ENCODE measurements at regions not wholly inside any gene's neighbourhood (a gene's known extent, or its start where the extent isn't known, plus 50 kb on each side); places are given as distances from the start of the nearest gene placed in this dataset.

GRCh38 chr3:36603423-36603822 is 160.9 kb downstream of the DCLK3 start:
- CTCF ChIA-PET = interaction anchor here (0.7 kb wide), 1 partner anchor 12 kb away, joined by 3 read pairs; no protein-coding TSS in a partner anchor
- Histone ChIP-seq H3K4me1 (ENCODE audit: control extremely low read depth in 1 of 4, control insufficient read depth in 4 of 4, insufficient read depth in 4 of 4, low read length in 3 of 4) (no peaks in the 10 kb centered on the region), H3K4me3 (ENCODE audit: control insufficient read depth in 1 of 7, extremely low read depth in 1 of 7, insufficient read depth in 4 of 7, low read depth in 2 of 7, low read length in 6 of 7) (no peak overlapping the region), H3K27me3 (replicated peaks in 2 of 5; ENCODE audit: control insufficient read depth in 4 of 5, insufficient read depth in 5 of 5, low read length in 4 of 5) (no peaks in the 10 kb centered on the region), H3K9me3 (ENCODE audit: control extremely low read depth in 1 of 5, control insufficient read depth in 4 of 5, insufficient read depth in 2 of 5, low read depth in 1 of 5, low read length in 4 of 5) (no peaks in the 10 kb centered on the region), H3K36me3 (ENCODE audit: control insufficient read depth in 4 of 4, insufficient read depth in 4 of 4, low read length in 3 of 4) (no peaks in the 10 kb centered on the region), H3K27ac (ENCODE audit: insufficient read depth in 1 of 2, low read depth in 1 of 2, low read length in 2 of 2, poor library complexity in 1 of 2, severe bottlenecking in 2 of 2) (no peak overlapping the region)
- POLR2A ChIA-PET = no interaction called here
- WGBS (ENCODE audit: insufficient coverage) = 72% methylated on average over 2 of the region's 3 CpGs
- no peak for DNase-seq

GRCh38 chr3:36600404-36600803 is 163.9 kb downstream of the DCLK3 start:
- no peak overlapping the region for H3K27ac ChIP-seq (ENCODE audit: insufficient read depth in 1 of 2, low read depth in 1 of 2, low read length in 2 of 2, poor library complexity in 1 of 2, severe bottlenecking in 2 of 2)
- WGBS (ENCODE audit: insufficient coverage) = no CpG with 5 or more reads among the region's 3 CpGs
- no peak for DNase-seq
- H3K9me3 ChIP-seq (ENCODE audit: control extremely low read depth in 1 of 5, control insufficient read depth in 4 of 5, insufficient read depth in 2 of 5, low read depth in 1 of 5, low read length in 4 of 5) = no peaks in the 10 kb centered on the region
- ChIA-PET CTCF (no interaction called here), POLR2A (no interaction called here)
- H3K4me3 ChIP-seq (ENCODE audit: control insufficient read depth in 1 of 7, extremely low read depth in 1 of 7, insufficient read depth in 4 of 7, low read depth in 2 of 7, low read length in 6 of 7) = no peak overlapping the region
- H3K27me3 ChIP-seq (replicated peaks in 2 of 5; ENCODE audit: control insufficient read depth in 4 of 5, insufficient read depth in 5 of 5, low read length in 4 of 5) = peaks cover 0 to 2% (median 0%) of the 10 kb centered on the region in 5 experiments
- H3K36me3 ChIP-seq (ENCODE audit: control insufficient read depth in 4 of 4, insufficient read depth in 4 of 4, low read length in 3 of 4) = no peaks in the 10 kb centered on the region
- no peaks in the 10 kb centered on the region for H3K4me1 ChIP-seq (ENCODE audit: control extremely low read depth in 1 of 4, control insufficient read depth in 4 of 4, insufficient read depth in 4 of 4, low read length in 3 of 4)
